ENCODE measurements at regions not wholly inside any gene's neighbourhood (a gene's known extent, or its start where the extent isn't known, plus 50 kb on each side); places are given as distances from the start of the nearest gene placed in this dataset.

- intact Hi-C loops (cut with DNase I): no loop called here
These were observed 211.4 kb upstream of the TUSC1 start for GRCh38 chr9:25889661-25890060.

GRCh38 chr9:25876248-25876647, 198.0 kb upstream of the TUSC1 start:
- no peak for ATAC-seq
- H3K9me3 ChIP-seq (ENCODE audit: control insufficient read depth, low read length): no peaks in the 10 kb centered on the region
- H3K27me3 ChIP-seq (ENCODE audit: control insufficient read depth, insufficient read depth): no peaks in the 10 kb centered on the region
- no peak overlapping the region for H3K27ac ChIP-seq (ENCODE audit: low read length)
- WGBS: 83% methylated on average over 1 of the region's 1 CpG
- no peak overlapping the region for H3K4me3 ChIP-seq (ENCODE audit: low read length)
- no peak for DNase-seq
- intact Hi-C loops (cut with DNase I): no loop called here
- H3K4me1 ChIP-seq (ENCODE audit: control insufficient read depth, insufficient read depth, low read length): no peaks in the 10 kb centered on the region

More at GRCh38 chr9:25889661-25890060, 211.4 kb upstream of the TUSC1 start:
- H3K9me3 ChIP-seq (ENCODE audit: control insufficient read depth, low read length): no peaks in the 10 kb centered on the region
- WGBS: 56% methylated on average over 1 of the region's 1 CpG
- H3K4me1 ChIP-seq (ENCODE audit: control insufficient read depth, insufficient read depth, low read length): no peaks in the 10 kb centered on the region
- H3K27me3 ChIP-seq (ENCODE audit: control insufficient read depth, insufficient read depth): no peaks in the 10 kb centered on the region
- DNase-seq: no peak
- H3K4me3 ChIP-seq (ENCODE audit: low read length): no peak overlapping the region
- no peak overlapping the region for H3K27ac ChIP-seq (ENCODE audit: low read length)
- no peak for ATAC-seq

- no peaks in the 10 kb centered on the region for H3K9me3 ChIP-seq (ENCODE audit: control insufficient read depth, low read length)
- DNase-seq (no peak), ATAC-seq (no peak)
- H3K4me3 ChIP-seq (ENCODE audit: low read length): no peak overlapping the region
- H3K27ac ChIP-seq (ENCODE audit: low read length): no peak overlapping the region
- 67% methylated on average over 1 of the region's 1 CpG for WGBS
- H3K4me1 ChIP-seq (ENCODE audit: control insufficient read depth, insufficient read depth, low read length): no peaks in the 10 kb centered on the region
- H3K27me3 ChIP-seq (ENCODE audit: control insufficient read depth, insufficient read depth): no peaks in the 10 kb centered on the region
- intact Hi-C loops (cut with DNase I): no loop called here
These were observed 186.3 kb upstream of the TUSC1 start for GRCh38 chr9:25864509-25864908.

GRCh38 chr9:25861421-25861820, 183.2 kb upstream of the TUSC1 start:
- Histone ChIP-seq H3K4me1 (ENCODE audit: control insufficient read depth, insufficient read depth, low read length) (no peaks in the 10 kb centered on the region), H3K9me3 (ENCODE audit: control insufficient read depth, low read length) (no peaks in the 10 kb centered on the region), H3K27me3 (ENCODE audit: control insufficient read depth, insufficient read depth) (no peaks in the 10 kb centered on the region), H3K4me3 (ENCODE audit: low read length) (no peak overlapping the region), H3K27ac (ENCODE audit: low read length) (no peak overlapping the region)
- intact Hi-C loops (cut with DNase I): no loop called here
- ATAC-seq: no peak
- 66% methylated on average over 2 of the region's 2 CpGs for WGBS
- no peak for DNase-seq

GRCh38 chr9:25857147-25857546, 178.9 kb upstream of the TUSC1 start:
- intact Hi-C loops (cut with DNase I): no loop called here

GRCh38 chr9:25850803-25851202, 172.6 kb upstream of the TUSC1 start:
- 55% methylated on average over 2 of the region's 2 CpGs for WGBS
- DNase-seq: no peak
- intact Hi-C loops (cut with DNase I): no loop called here
- no peak for ATAC-seq
- Histone ChIP-seq H3K27me3 (ENCODE audit: control insufficient read depth, insufficient read depth) (no peaks in the 10 kb centered on the region), H3K27ac (ENCODE audit: low read length) (no peak overlapping the region), H3K4me1 (ENCODE audit: control insufficient read depth, insufficient read depth, low read length) (no peaks in the 10 kb centered on the region), H3K4me3 (ENCODE audit: low read length) (no peak overlapping the region), H3K9me3 (ENCODE audit: control insufficient read depth, low read length) (no peaks in the 10 kb centered on the region)

More at GRCh38 chr9:25857147-25857546, 178.9 kb upstream of the TUSC1 start:
- DNase-seq: no peak
- no peak overlapping the region for H3K27ac ChIP-seq (ENCODE audit: low read length)
- ATAC-seq: no peak
- no peaks in the 10 kb centered on the region for H3K27me3 ChIP-seq (ENCODE audit: control insufficient read depth, insufficient read depth)
- H3K9me3 ChIP-seq (ENCODE audit: control insufficient read depth, low read length): no peaks in the 10 kb centered on the region
- no peaks in the 10 kb centered on the region for H3K4me1 ChIP-seq (ENCODE audit: control insufficient read depth, insufficient read depth, low read length)
- no peak overlapping the region for H3K4me3 ChIP-seq (ENCODE audit: low read length)
- 37% methylated on average over 1 of the region's 1 CpG for WGBS

- no peak overlapping the region for H3K27ac ChIP-seq (ENCODE audit: low read length)
- DNase-seq (no peak), ATAC-seq (no peak)
- no peaks in the 10 kb centered on the region for H3K4me1 ChIP-seq (ENCODE audit: control insufficient read depth, insufficient read depth, low read length)
- intact Hi-C loops (cut with DNase I): no loop called here
- H3K4me3 ChIP-seq (ENCODE audit: low read length): no peak overlapping the region
- H3K27me3 ChIP-seq (ENCODE audit: control insufficient read depth, insufficient read depth): no peaks in the 10 kb centered on the region
- H3K9me3 ChIP-seq (ENCODE audit: control insufficient read depth, low read length): no peaks in the 10 kb centered on the region
- 93% methylated on average over 1 of the region's 1 CpG for WGBS
These were observed 167.6 kb upstream of the TUSC1 start for GRCh38 chr9:25845867-25846266.

GRCh38 chr9:25830381-25830780, 152.1 kb upstream of the TUSC1 start:
- intact Hi-C loops (cut with DNase I): no loop called here
- DNase-seq (no peak), ATAC-seq (no peak)
- Histone ChIP-seq H3K4me3 (ENCODE audit: low read length) (no peak overlapping the region), H3K4me1 (ENCODE audit: control insufficient read depth, insufficient read depth, low read length) (no peaks in the 10 kb centered on the region), H3K27me3 (ENCODE audit: control insufficient read depth, insufficient read depth) (no peaks in the 10 kb centered on the region), H3K27ac (ENCODE audit: low read length) (no peak overlapping the region), H3K9me3 (ENCODE audit: control insufficient read depth, low read length) (no peaks in the 10 kb centered on the region)
- WGBS: 93% methylated on average over 7 of the region's 7 CpGs

- Histone ChIP-seq H3K27ac (ENCODE audit: low read length) (no peak overlapping the region), H3K27me3 (ENCODE audit: control insufficient read depth, insufficient read depth) (no peaks in the 10 kb centered on the region), H3K4me3 (ENCODE audit: low read length) (no peak overlapping the region), H3K4me1 (ENCODE audit: control insufficient read depth, insufficient read depth, low read length) (no peaks in the 10 kb centered on the region), H3K9me3 (ENCODE audit: control insufficient read depth, low read length) (no peaks in the 10 kb centered on the region)
- intact Hi-C loops (cut with DNase I): no loop called here
- no peak for DNase-seq
- WGBS: 24% methylated on average over 1 of the region's 1 CpG
- no peak for ATAC-seq
These were observed 149.4 kb upstream of the TUSC1 start for GRCh38 chr9:25827626-25828025.

GRCh38 chr9:25816439-25816838, 138.2 kb upstream of the TUSC1 start:
- Histone ChIP-seq H3K9me3 (ENCODE audit: control insufficient read depth, low read length) (no peaks in the 10 kb centered on the region), H3K4me1 (ENCODE audit: control insufficient read depth, insufficient read depth, low read length) (no peaks in the 10 kb centered on the region), H3K4me3 (ENCODE audit: low read length) (no peak overlapping the region), H3K27ac (ENCODE audit: low read length) (no peak overlapping the region), H3K27me3 (ENCODE audit: control insufficient read depth, insufficient read depth) (no peaks in the 10 kb centered on the region)
- 81% methylated on average over 3 of the region's 3 CpGs for WGBS
- intact Hi-C loops (cut with DNase I): no loop called here
- ATAC-seq (no peak), DNase-seq (no peak)

- intact Hi-C loops (cut with DNase I): no loop called here
- Histone ChIP-seq H3K27me3 (ENCODE audit: control insufficient read depth, insufficient read depth) (no peaks in the 10 kb centered on the region), H3K27ac (ENCODE audit: low read length) (no peak overlapping the region), H3K4me3 (ENCODE audit: low read length) (no peak overlapping the region), H3K4me1 (ENCODE audit: control insufficient read depth, insufficient read depth, low read length) (no peaks in the 10 kb centered on the region), H3K9me3 (ENCODE audit: control insufficient read depth, low read length) (no peaks in the 10 kb centered on the region)
- no peak for ATAC-seq
- DNase-seq: no peak
These were observed 135.8 kb upstream of the TUSC1 start for GRCh38 chr9:25814023-25814422.

- DNase-seq: no peak
- no peak overlapping the region for H3K27ac ChIP-seq (ENCODE audit: low read length)
- no peak for ATAC-seq
- WGBS: 60% methylated on average over 2 of the region's 2 CpGs
- no peaks in the 10 kb centered on the region for H3K27me3 ChIP-seq (ENCODE audit: control insufficient read depth, insufficient read depth)
- intact Hi-C loops (cut with DNase I): no loop called here
- no peaks in the 10 kb centered on the region for H3K4me1 ChIP-seq (ENCODE audit: control insufficient read depth, insufficient read depth, low read length)
- H3K9me3 ChIP-seq (ENCODE audit: control insufficient read depth, low read length): no peaks in the 10 kb centered on the region
- no peak overlapping the region for H3K4me3 ChIP-seq (ENCODE audit: low read length)
These were observed 135.2 kb upstream of the TUSC1 start for GRCh38 chr9:25813478-25813877.
